Activated CD8-positive, alpha-beta memory T cell treated with anti-CD3 and anti-CD28 coated beads, Interleukin-2, amount 50 U/mL, for 48 hours (primary cell): ENCODE measurements at regions not wholly inside any gene's neighbourhood (a gene's known extent, or its start where the extent isn't known, plus 50 kb on each side); places are given as distances from the start of the nearest gene placed in this dataset.

Experiments
- DNase-seq: peaks from one replicate; pipeline ENCODE4 v3.0.0-alpha.2; 2020

- no peak for DNase-seq
Observed at GRCh38 chr4:36835246-36835645, 409.3 kb upstream of the NWD2 start.

GRCh38 chr4:36841583-36842326 lies 402.8 kb upstream of the NWD2 start:
- DNase-seq, result no peak

GRCh38 chr4:36844448-36844847 lies 400.1 kb upstream of the NWD2 start:
- DNase-seq, result no peak

- DNase-seq, result no peak
Observed at GRCh38 chr4:36852856-36853255, 391.7 kb upstream of the NWD2 start.

GRCh38 chr4:36854554-36854953 lies 390.0 kb upstream of the NWD2 start:
- DNase-seq, result no peak

GRCh38 chr4:36863601-36864000 lies 380.9 kb upstream of the NWD2 start:
- DNase-seq, result no peak

GRCh38 chr4:36870121-36870520 lies 374.4 kb upstream of the NWD2 start:
- DNase-seq, result no peak

GRCh38 chr4:36872679-36873078 lies 371.9 kb upstream of the NWD2 start:
- no peak for DNase-seq

- no peak for DNase-seq
Observed at GRCh38 chr4:36884151-36884550, 360.4 kb upstream of the NWD2 start.

- no peak for DNase-seq
Observed at GRCh38 chr4:36891971-36892370, 352.6 kb upstream of the NWD2 start.

GRCh38 chr4:36900446-36900987 lies 344.0 kb upstream of the NWD2 start:
- DNase-seq, result no peak

GRCh38 chr4:36904823-36905222 lies 339.7 kb upstream of the NWD2 start:
- DNase-seq, result no peak

- DNase-seq, result no peak
Observed at GRCh38 chr4:36914106-36914505, 330.4 kb upstream of the NWD2 start.

- no peak for DNase-seq
Observed at GRCh38 chr4:36915717-36916116, 328.8 kb upstream of the NWD2 start.

GRCh38 chr4:36917413-36917812 lies 327.1 kb upstream of the NWD2 start:
- no peak for DNase-seq

GRCh38 chr4:36919721-36920120 lies 324.8 kb upstream of the NWD2 start:
- no peak for DNase-seq

GRCh38 chr4:36921476-36922216 lies 322.9 kb upstream of the NWD2 start:
- no peak for DNase-seq

GRCh38 chr4:36930562-36931111 lies 313.9 kb upstream of the NWD2 start:
- no peak for DNase-seq

- no peak for DNase-seq
Observed at GRCh38 chr4:36944232-36944631, 300.3 kb upstream of the NWD2 start.

- DNase-seq, result no peak
Observed at GRCh38 chr4:36961420-36961819, 283.1 kb upstream of the NWD2 start.

GRCh38 chr4:36966756-36967460 lies 277.6 kb upstream of the NWD2 start:
- no peak for DNase-seq

- DNase-seq, result no peak
Observed at GRCh38 chr4:36979533-36979932, 265.0 kb upstream of the NWD2 start.

- no peak for DNase-seq
Observed at GRCh38 chr4:36990128-36990872, 254.2 kb upstream of the NWD2 start.
